Stimulated activated CD4-positive, alpha-beta T cell treated with anti-CD3 and anti-CD28 coated beads, TNF-alpha, amount 100 ng/mL, for 48 hours (primary cell): ENCODE measurements at regions not wholly inside any gene's neighbourhood (a gene's known extent, or its start where the extent isn't known, plus 50 kb on each side); places are given as distances from the start of the nearest gene placed in this dataset.

Experiments
- DNase-seq, 3 donors: peaks; one replicate each; pipeline ENCODE4 v3.0.0-alpha.2; 2020; ENCODE audit warnings: low read depth in 3 of 3

GRCh38 chr15:47206358-47206978 lies 510.8 kb upstream of the SEMA6D start:
- DNase-seq: no peak

GRCh38 chr15:47209591-47209990 lies 507.7 kb upstream of the SEMA6D start:
- no peak for DNase-seq

- no peak for DNase-seq
These were observed 504.9 kb upstream of the SEMA6D start for GRCh38 chr15:47212222-47213010.

- DNase-seq: no peak
These were observed 503.4 kb upstream of the SEMA6D start for GRCh38 chr15:47213883-47214282.

- DNase-seq: no peak
These were observed 499.0 kb upstream of the SEMA6D start for GRCh38 chr15:47218295-47218694.

- no peak for DNase-seq
These were observed 472.9 kb upstream of the SEMA6D start for GRCh38 chr15:47244361-47244760.

- no peak for DNase-seq
These were observed 471.0 kb upstream of the SEMA6D start for GRCh38 chr15:47246317-47246716.

- DNase-seq: no peak
These were observed 458.8 kb upstream of the SEMA6D start for GRCh38 chr15:47258521-47258920.

GRCh38 chr15:47265686-47266085 lies 451.6 kb upstream of the SEMA6D start:
- DNase-seq: no peak

GRCh38 chr15:47266566-47266965 lies 450.7 kb upstream of the SEMA6D start:
- DNase-seq: no peak

- DNase-seq: no peak
These were observed 443.4 kb upstream of the SEMA6D start for GRCh38 chr15:47273864-47274263.

- no peak for DNase-seq
These were observed 434.1 kb upstream of the SEMA6D start for GRCh38 chr15:47283246-47283645.

GRCh38 chr15:47288794-47289193 lies 428.5 kb upstream of the SEMA6D start:
- DNase-seq: no peak

- no peak for DNase-seq
These were observed 427.6 kb upstream of the SEMA6D start for GRCh38 chr15:47289656-47290055.

GRCh38 chr15:47291767-47292166 lies 425.5 kb upstream of the SEMA6D start:
- no peak for DNase-seq

GRCh38 chr15:47292638-47293190 lies 424.6 kb upstream of the SEMA6D start:
- DNase-seq: no peak

- no peak for DNase-seq
These were observed 423.7 kb upstream of the SEMA6D start for GRCh38 chr15:47293466-47294162.

GRCh38 chr15:47294765-47295259 lies 422.5 kb upstream of the SEMA6D start:
- no peak for DNase-seq

- no peak for DNase-seq
These were observed 420.4 kb upstream of the SEMA6D start for GRCh38 chr15:47296881-47297280.

GRCh38 chr15:47299846-47300434 lies 417.4 kb upstream of the SEMA6D start:
- no peak for DNase-seq

- no peak for DNase-seq
These were observed 416.7 kb upstream of the SEMA6D start for GRCh38 chr15:47300596-47300995.

- DNase-seq: no peak
These were observed 415.8 kb upstream of the SEMA6D start for GRCh38 chr15:47301481-47301880.
